ENCODE measurements at regions not wholly inside any gene's neighbourhood (a gene's known extent, or its start where the extent isn't known, plus 50 kb on each side); places are given as distances from the start of the nearest gene placed in this dataset.

DNA sequence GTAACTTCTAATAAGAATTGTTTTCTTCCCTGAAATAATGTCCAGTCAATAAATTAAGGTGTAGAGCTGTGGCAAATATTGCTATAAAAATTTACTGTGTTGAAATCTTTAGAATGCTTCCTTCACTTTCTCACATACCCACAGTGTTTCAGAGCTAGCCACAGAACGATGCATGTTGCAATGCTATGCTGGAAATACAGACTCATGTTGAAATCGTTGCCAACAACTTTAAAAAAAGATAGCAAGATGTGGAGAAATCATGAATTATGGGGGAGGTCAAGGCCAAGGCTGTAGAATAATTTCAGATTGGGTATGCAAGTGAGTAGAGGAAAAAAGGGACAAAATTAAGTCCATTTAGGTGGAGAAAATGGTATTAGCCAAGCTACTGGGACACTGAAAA is 204.8 kb downstream of the VEGFC start:
- H3K4me3 ChIP-seq (ENCODE audit: low read depth, low read length), result no peak overlapping the region
- ChIA-PET POLR2A (no interaction called here), CTCF (no interaction called here)
- TF ChIP-seq, protein P1, sequence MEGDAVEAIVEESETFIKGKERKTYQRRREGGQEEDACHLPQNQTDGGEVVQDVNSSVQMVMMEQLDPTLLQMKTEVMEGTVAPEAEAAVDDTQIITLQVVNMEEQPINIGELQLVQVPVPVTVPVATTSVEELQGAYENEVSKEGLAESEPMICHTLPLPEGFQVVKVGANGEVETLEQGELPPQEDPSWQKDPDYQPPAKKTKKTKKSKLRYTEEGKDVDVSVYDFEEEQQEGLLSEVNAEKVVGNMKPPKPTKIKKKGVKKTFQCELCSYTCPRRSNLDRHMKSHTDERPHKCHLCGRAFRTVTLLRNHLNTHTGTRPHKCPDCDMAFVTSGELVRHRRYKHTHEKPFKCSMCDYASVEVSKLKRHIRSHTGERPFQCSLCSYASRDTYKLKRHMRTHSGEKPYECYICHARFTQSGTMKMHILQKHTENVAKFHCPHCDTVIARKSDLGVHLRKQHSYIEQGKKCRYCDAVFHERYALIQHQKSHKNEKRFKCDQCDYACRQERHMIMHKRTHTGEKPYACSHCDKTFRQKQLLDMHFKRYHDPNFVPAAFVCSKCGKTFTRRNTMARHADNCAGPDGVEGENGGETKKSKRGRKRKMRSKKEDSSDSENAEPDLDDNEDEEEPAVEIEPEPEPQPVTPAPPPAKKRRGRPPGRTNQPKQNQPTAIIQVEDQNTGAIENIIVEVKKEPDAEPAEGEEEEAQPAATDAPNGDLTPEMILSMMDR (IDR thresholded peaks at IDR 0.05; ENCODE audit: insufficient read depth, low read length, missing control alignments), result no peak
- DNase-seq (ENCODE audit: low read depth, low spot score), result peak; percentile 82

- TF ChIP-seq, protein P1 (IDR thresholded peaks at IDR 0.05; ENCODE audit: insufficient read depth, low read length, missing control alignments), result no peak
- H3K4me3 ChIP-seq (ENCODE audit: low read depth, low read length), result no peak overlapping the region
- no peak for DNase-seq (ENCODE audit: low read depth, low spot score)
- ChIA-PET CTCF (no interaction called here), POLR2A (no interaction called here)
These were observed 204.3 kb downstream of the VEGFC start for GRCh38 chr4:176588436-176588835.

GRCh38 chr4:176592976-176593670 is 199.6 kb downstream of the VEGFC start:
- ChIA-PET POLR2A (interaction anchor here (0.6 kb wide), 1 partner anchor 160 kb away, joined by 3 read pairs; no protein-coding TSS in a partner anchor), CTCF (no interaction called here)
- no peak overlapping the region for H3K4me3 ChIP-seq (ENCODE audit: low read depth, low read length)
- no peak for DNase-seq (ENCODE audit: low read depth, low spot score)
- TF ChIP-seq, protein P1 (IDR thresholded peaks at IDR 0.05; ENCODE audit: insufficient read depth, low read length, missing control alignments), result no peak

- TF ChIP-seq, protein P1 (IDR thresholded peaks at IDR 0.05; ENCODE audit: insufficient read depth, low read length, missing control alignments), result no peak
- no peak for DNase-seq (ENCODE audit: low read depth, low spot score)
These were observed 198.8 kb downstream of the VEGFC start for GRCh38 chr4:176593943-176594342.

GRCh38 chr4:176595257-176595656 is 197.5 kb downstream of the VEGFC start:
- no peak overlapping the region for H3K4me3 ChIP-seq (ENCODE audit: low read depth, low read length)
- no peak for DNase-seq (ENCODE audit: low read depth, low spot score)
- TF ChIP-seq, protein P1 (IDR thresholded peaks at IDR 0.05; ENCODE audit: insufficient read depth, low read length, missing control alignments), result no peak
- CTCF ChIA-PET, result interaction anchor here (1.1 kb wide), 1 partner anchor 452 kb away, joined by 3 read pairs; no protein-coding TSS in a partner anchor
- POLR2A ChIA-PET, result no interaction called here

More at GRCh38 chr4:176593943-176594342, 198.8 kb downstream of the VEGFC start:
- CTCF ChIA-PET, result no interaction called here
- POLR2A ChIA-PET, result no interaction called here
- no peak overlapping the region for H3K4me3 ChIP-seq (ENCODE audit: low read depth, low read length)

- POLR2A ChIA-PET, result no interaction called here
- DNase-seq (ENCODE audit: low read depth, low spot score), result no peak
- CTCF ChIA-PET, result interaction anchor here (0.8 kb wide), 1 partner anchor 32 kb away, joined by 3 read pairs; no protein-coding TSS in a partner anchor
- H3K4me3 ChIP-seq (ENCODE audit: low read depth, low read length), result no peak overlapping the region
- TF ChIP-seq, protein P1 (IDR thresholded peaks at IDR 0.05; ENCODE audit: insufficient read depth, low read length, missing control alignments), result no peak
These were observed 191.6 kb downstream of the VEGFC start for GRCh38 chr4:176601124-176601523.
